ENCODE measurements at regions not wholly inside any gene's neighbourhood (a gene's known extent, or its start where the extent isn't known, plus 50 kb on each side); places are given as distances from the start of the nearest gene placed in this dataset.

DNA sequence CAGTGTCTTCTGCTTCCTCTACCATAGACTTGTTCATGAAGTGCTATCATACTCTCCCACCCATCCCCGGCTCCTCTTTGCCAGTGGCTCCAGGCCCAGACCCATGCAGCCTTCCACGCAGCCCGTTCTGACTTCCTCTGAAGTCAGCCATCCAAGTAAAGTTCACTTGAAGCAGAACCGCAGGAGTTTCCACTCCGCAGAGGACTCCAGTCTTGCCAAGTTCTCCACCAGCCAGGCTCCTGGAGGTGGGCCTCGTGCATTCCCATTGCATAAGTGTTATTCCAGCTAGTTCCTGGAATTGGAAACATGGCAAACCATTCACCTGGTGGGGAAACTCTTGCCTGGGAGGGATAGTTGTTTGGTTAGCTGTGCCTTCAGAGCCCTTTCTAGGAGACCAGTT is 185.1 kb downstream of the PLPP3 start:
- H4K20me1 ChIP-seq (ENCODE audit: insufficient read depth): no peaks in the 10 kb centered on the region
- DNase-seq: no peak
- no peaks in the 10 kb centered on the region for H3K79me2 ChIP-seq (ENCODE audit: insufficient read depth)
- H3K4me1 ChIP-seq (ENCODE audit: insufficient read depth): peaks cover 5% of the 10 kb centered on the region
- TF ChIP-seq EZH2phosphoT487 (IDR thresholded peaks at IDR 0.05; ENCODE audit: insufficient read depth, low read depth) (no peak), EZH2 (IDR thresholded peaks at IDR 0.05; ENCODE audit: insufficient read depth, poor library complexity, severe bottlenecking) (no peak)
- in situ Hi-C loops (cut with MboI): no loop called here
- H3K4me2 ChIP-seq (ENCODE audit: unreplicated experiment): no peak overlapping the region
- no peak overlapping the region for H3K4me3 ChIP-seq
- no peak overlapping the region for H3K9ac ChIP-seq
- peaks cover 4% of the 10 kb centered on the region; the same call in 1 of the 2 replicates for H3K9me2 ChIP-seq (ENCODE audit: insufficient read depth)
- H3F3A ChIP-seq (ENCODE audit: insufficient read depth): peaks cover 5% of the 10 kb centered on the region; the same call in 1 of the 2 replicates
- 35 to 42% methylated on average over 6 of the region's 6 CpGs for WGBS, 2 experiments (ENCODE audit: low coverage in 1 of 2, low lambda C conversion rate in 2 of 2, missing lambda C conversion rate in 2 of 2)
- no peak overlapping the region for H3K27ac ChIP-seq
- H3K9me3 ChIP-seq (ENCODE audit: low read depth): no peaks in the 10 kb centered on the region
- no peaks in the 10 kb centered on the region for H3K27me3 ChIP-seq (replicated peaks; ENCODE audit: insufficient read depth)
- H3K36me3 ChIP-seq (ENCODE audit: low read depth): no peaks in the 10 kb centered on the region
- H2AFZ ChIP-seq: no peak overlapping the region

DNA sequence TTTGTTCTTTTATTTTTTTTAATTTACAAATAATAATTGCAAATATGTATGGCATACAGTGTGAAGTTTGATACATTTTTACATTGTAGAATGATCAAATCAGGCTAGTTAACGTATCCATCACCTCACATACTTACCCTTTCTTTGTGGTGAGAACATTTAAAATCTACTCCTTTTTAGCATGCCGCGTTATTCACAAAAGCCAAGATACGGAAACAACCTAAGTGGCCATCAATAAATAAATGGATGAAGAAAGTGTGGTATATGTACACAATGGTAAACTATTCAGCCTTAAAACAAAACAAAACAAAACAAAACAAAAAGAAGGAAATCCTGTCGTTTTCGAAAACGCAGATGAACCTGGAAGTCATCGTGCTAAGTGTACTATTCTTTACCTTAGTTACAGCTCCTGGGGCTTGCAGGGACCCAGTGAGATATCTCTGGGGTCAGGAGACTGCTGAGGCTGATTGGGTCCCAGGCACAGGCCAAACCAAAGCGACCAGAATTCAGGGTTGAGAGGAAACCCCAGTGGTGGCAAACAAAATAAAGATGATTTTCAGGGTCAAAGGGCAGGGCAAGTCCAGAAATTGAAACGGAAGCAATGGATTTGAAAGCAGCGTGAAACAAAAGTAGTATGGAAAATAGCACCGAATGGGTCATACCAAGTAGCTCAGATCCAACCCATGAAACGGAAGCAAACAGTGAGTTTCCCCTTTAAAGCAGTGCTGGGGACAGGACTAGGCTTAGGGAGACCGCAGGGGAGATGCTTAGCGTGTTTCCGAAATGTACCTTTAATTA is 188.2 kb downstream of the PLPP3 start:
- no peaks in the 10 kb centered on the region for H3F3A ChIP-seq (ENCODE audit: insufficient read depth)
- no peaks in the 10 kb centered on the region for H4K20me1 ChIP-seq (ENCODE audit: insufficient read depth)
- no peak overlapping the region for H2AFZ ChIP-seq
- H3K79me2 ChIP-seq (ENCODE audit: insufficient read depth): no peaks in the 10 kb centered on the region
- in situ Hi-C loops (cut with MboI): no loop called here
- no peak overlapping the region for H3K4me3 ChIP-seq
- no peaks in the 10 kb centered on the region for H3K9me3 ChIP-seq (ENCODE audit: low read depth)
- no peak overlapping the region for H3K4me2 ChIP-seq (ENCODE audit: unreplicated experiment)
- 94 to 97% methylated on average over 16 of the region's 16 CpGs for WGBS, 2 experiments (ENCODE audit: low coverage in 1 of 2, low lambda C conversion rate in 2 of 2, missing lambda C conversion rate in 2 of 2)
- no peaks in the 10 kb centered on the region for H3K4me1 ChIP-seq (ENCODE audit: insufficient read depth)
- no peak for DNase-seq
- no peak for TF ChIP-seq EZH2phosphoT487 (IDR thresholded peaks at IDR 0.05; ENCODE audit: insufficient read depth, low read depth)
- H3K27ac ChIP-seq: no peak overlapping the region
- H3K9me2 ChIP-seq (ENCODE audit: insufficient read depth): no peaks in the 10 kb centered on the region
- no peaks in the 10 kb centered on the region for H3K27me3 ChIP-seq (replicated peaks; ENCODE audit: insufficient read depth)
- no peaks in the 10 kb centered on the region for H3K36me3 ChIP-seq (ENCODE audit: low read depth)
- H3K9ac ChIP-seq: no peak overlapping the region

DNA sequence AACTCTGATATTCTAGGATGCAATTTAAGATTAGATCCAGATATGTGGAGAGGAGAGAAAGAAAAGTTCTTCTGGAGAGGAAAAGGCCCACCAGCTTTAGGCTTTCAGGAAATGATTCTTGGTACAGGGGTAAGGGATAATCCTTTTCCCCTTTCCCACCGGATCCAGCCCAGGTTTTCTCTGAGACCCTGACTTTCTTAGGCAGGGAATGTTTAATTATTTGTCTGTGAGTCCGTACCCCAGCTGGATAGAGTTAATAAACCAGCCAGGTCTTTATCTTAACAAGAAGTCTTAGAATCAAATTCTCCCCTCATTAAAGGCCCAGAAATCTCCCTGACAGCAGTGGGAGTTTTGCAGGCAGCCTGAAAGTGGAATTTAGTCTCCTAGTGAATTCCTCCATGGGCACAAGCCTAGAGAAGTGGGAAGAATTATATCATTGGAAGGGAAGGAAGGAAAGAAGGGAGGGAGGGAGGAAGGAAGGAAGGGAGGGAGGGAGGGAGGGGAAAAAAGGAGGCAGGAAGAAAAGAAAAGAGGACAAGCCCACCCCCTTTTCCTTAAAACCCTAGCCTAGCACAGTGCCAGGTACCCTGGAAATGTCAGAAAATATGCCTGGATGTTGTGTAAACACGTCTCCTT is 189.0 kb downstream of the PLPP3 start:
- Histone ChIP-seq H2AFZ (no peak overlapping the region), H3K9ac (no peak overlapping the region), H3K9me2 (ENCODE audit: insufficient read depth) (no peaks in the 10 kb centered on the region), H3K9me3 (ENCODE audit: low read depth) (no peaks in the 10 kb centered on the region), H3K4me2 (ENCODE audit: unreplicated experiment) (no peak overlapping the region), H3K36me3 (ENCODE audit: low read depth) (no peaks in the 10 kb centered on the region), H4K20me1 (ENCODE audit: insufficient read depth) (no peaks in the 10 kb centered on the region), H3K4me1 (ENCODE audit: insufficient read depth) (no peaks in the 10 kb centered on the region), H3K27me3 (replicated peaks; ENCODE audit: insufficient read depth) (no peaks in the 10 kb centered on the region), H3K79me2 (ENCODE audit: insufficient read depth) (no peaks in the 10 kb centered on the region), H3F3A (ENCODE audit: insufficient read depth) (no peaks in the 10 kb centered on the region), H3K27ac (no peak overlapping the region), H3K4me3 (no peak overlapping the region)
- no peak for TF ChIP-seq EZH2phosphoT487 (IDR thresholded peaks at IDR 0.05; ENCODE audit: insufficient read depth, low read depth)
- TF ChIP-seq EZH2 (IDR thresholded peaks at IDR 0.05; ENCODE audit: insufficient read depth, poor library complexity, severe bottlenecking): no peak
- whole genome bisulfite sequencing, 2 experiments (ENCODE audit: low coverage in 1 of 2, low lambda C conversion rate in 2 of 2, missing lambda C conversion rate in 2 of 2): 48 to 64% methylated on average over 3 of the region's 3 CpGs
- no peak for DNase-seq
- in situ Hi-C loops (cut with MboI): no loop called here

DNA sequence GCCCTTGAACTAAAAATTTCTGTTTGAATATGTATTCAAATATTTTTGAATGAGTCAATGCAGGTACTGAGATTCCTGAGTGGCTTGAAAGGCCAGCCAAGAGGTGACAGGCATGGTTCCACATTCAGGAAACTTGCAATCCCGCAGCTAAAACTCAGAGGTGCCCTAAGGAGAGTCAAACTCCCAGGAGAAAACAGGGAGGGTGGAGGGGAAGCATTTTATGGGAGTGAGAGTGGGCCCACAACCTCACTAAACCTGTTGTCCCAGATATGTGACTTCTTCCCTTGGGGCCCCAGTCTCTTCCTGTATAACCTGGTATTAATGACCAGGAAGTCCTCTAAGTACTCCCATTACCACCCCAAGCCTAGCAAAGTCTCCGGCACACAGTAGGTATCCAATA is 189.6 kb downstream of the PLPP3 start:
- no peak for TF ChIP-seq EZH2 (IDR thresholded peaks at IDR 0.05; ENCODE audit: insufficient read depth, poor library complexity, severe bottlenecking)
- H3K79me2 ChIP-seq (ENCODE audit: insufficient read depth): no peaks in the 10 kb centered on the region
- WGBS, 2 experiments (ENCODE audit: low coverage in 1 of 2, low lambda C conversion rate in 2 of 2, missing lambda C conversion rate in 2 of 2): 92 to 95% methylated on average over 2 of the region's 2 CpGs
- in situ Hi-C loops (cut with MboI): no loop called here
- H3K27me3 ChIP-seq (replicated peaks; ENCODE audit: insufficient read depth): no peaks in the 10 kb centered on the region
- H3K9me2 ChIP-seq (ENCODE audit: insufficient read depth): no peaks in the 10 kb centered on the region
- no peak overlapping the region for H3K4me2 ChIP-seq (ENCODE audit: unreplicated experiment)
- no peaks in the 10 kb centered on the region for H4K20me1 ChIP-seq (ENCODE audit: insufficient read depth)
- no peak overlapping the region for H3K4me3 ChIP-seq
- no peak overlapping the region for H3K9ac ChIP-seq
- H3K4me1 ChIP-seq (ENCODE audit: insufficient read depth): no peaks in the 10 kb centered on the region
- H3F3A ChIP-seq (ENCODE audit: insufficient read depth): no peaks in the 10 kb centered on the region
- no peaks in the 10 kb centered on the region for H3K36me3 ChIP-seq (ENCODE audit: low read depth)
- H3K27ac ChIP-seq: no peak overlapping the region
- H3K9me3 ChIP-seq (ENCODE audit: low read depth): no peaks in the 10 kb centered on the region
- no peak overlapping the region for H2AFZ ChIP-seq
- DNase-seq: no peak
